Liver (tissue), 8 donors: ENCODE measurements at regions not wholly inside any gene's neighbourhood (a gene's known extent, or its start where the extent isn't known, plus 50 kb on each side); places are given as distances from the start of the nearest gene placed in this dataset.

Source experiments
- DNase-seq: peaks from one replicate; pipeline ENCODE4 v3.0.0-alpha.2; 2017; ENCODE audit warnings: low spot score
- H3K27ac ChIP-seq, 2 donors: one replicate each; pipeline ENCODE4 v1.7.0; 2013; ENCODE audit warnings: inconsistent platforms in 2 of 2, low read length in 2 of 2, control low read depth in 1 of 2, low read depth in 1 of 2, mild to moderate bottlenecking in 1 of 2
- H3K27me3 ChIP-seq, 4 donors: one replicate each; pipeline versions ENCODE4 v1.6.1 to v1.7.0; 2013; ENCODE audit warnings: low read length in 3 of 4, inconsistent platforms in 1 of 4, mild to moderate bottlenecking in 1 of 4, moderate library complexity in 1 of 4; ENCODE audit not compliant: control insufficient read depth in 4 of 4, insufficient read depth in 4 of 4
- H3K36me3 ChIP-seq, 4 donors: one replicate each; pipeline versions ENCODE4 v1.6.1 to v1.7.0; 2013; ENCODE audit warnings: low read length in 3 of 4, mild to moderate bottlenecking in 3 of 4, low read depth in 1 of 4, moderate library complexity in 1 of 4; ENCODE audit not compliant: control insufficient read depth in 4 of 4, insufficient read depth in 3 of 4
- H3K4me1 ChIP-seq, 4 donors: one replicate each; pipeline versions ENCODE4 v1.6.1 to v1.7.0; 2013; ENCODE audit warnings: low read length in 3 of 4, mild to moderate bottlenecking in 3 of 4, moderate library complexity in 1 of 4; ENCODE audit not compliant: control insufficient read depth in 4 of 4, insufficient read depth in 4 of 4
- H3K4me3 ChIP-seq, 3 donors: one replicate each; pipeline versions ENCODE4 v1.6.1 to v1.7.0; 2013; ENCODE audit warnings: low read length in 3 of 3, control low read depth in 1 of 3, low read depth in 1 of 3, mild to moderate bottlenecking in 1 of 3
- H3K9ac ChIP-seq, 2 donors: one replicate each; pipeline ENCODE4 v1.7.0; 2013; ENCODE audit warnings: low read length in 2 of 2, mild to moderate bottlenecking in 2 of 2, moderate library complexity in 2 of 2, control low read depth in 1 of 2, low read depth in 1 of 2
- H3K9me3 ChIP-seq, 4 donors: one replicate each; pipeline versions ENCODE4 v1.6.1 to v1.7.0; 2013; ENCODE audit warnings: low read length in 3 of 4; ENCODE audit not compliant: control insufficient read depth in 4 of 4
- CTCF ChIP-seq: fragments of 150-350 bp; IDR thresholded peaks from 2 replicates; pipeline ENCODE4 v1.5.1; 2017; ENCODE audit warnings: improper control_type of control experiment, low read depth, low read length; ENCODE audit not compliant: missing input control
- EGR1 ChIP-seq, 2 donors: IDR thresholded peaks; 2 replicates each; pipeline ENCODE4 v1.6.1; 2016 to 2018; ENCODE audit warnings: antibody characterized with exemption in 2 of 2, low read depth in 2 of 2
- FOXA1 ChIP-seq: IDR thresholded peaks from 2 replicates; pipeline ENCODE4 v1.6.1; 2016; ENCODE audit warnings: antibody characterized with exemption
- FOXA2 ChIP-seq: IDR thresholded peaks from 2 replicates; pipeline ENCODE4 v1.6.1; 2016; ENCODE audit warnings: antibody characterized with exemption
- GABPA ChIP-seq, 2 donors: IDR thresholded peaks in 1 of 2; conservative IDR thresholded peaks in 1 of 2; 2 replicates each; pipeline ENCODE4 v1.6.1; 2016; ENCODE audit warnings: antibody characterized with exemption in 2 of 2, mild to moderate bottlenecking in 1 of 2, moderate library complexity in 1 of 2
- HNF4A ChIP-seq, 2 donors: conservative IDR thresholded peaks; 2 replicates each; pipeline ENCODE4 v1.6.1; 2016; ENCODE audit warnings: antibody characterized with exemption in 2 of 2, mild to moderate bottlenecking in 2 of 2
- HNF4G ChIP-seq: IDR thresholded peaks from 2 replicates; pipeline ENCODE4 v1.6.1; 2016; ENCODE audit warnings: antibody characterized with exemption
- JUND ChIP-seq, 2 donors: IDR thresholded peaks; 2 replicates each; pipeline ENCODE4 v1.6.1; 2016; ENCODE audit warnings: antibody characterized with exemption in 2 of 2
- MAX ChIP-seq: IDR thresholded peaks from 2 replicates; pipeline ENCODE4 v1.6.1; 2016; ENCODE audit warnings: antibody characterized with exemption
- NR2F2 ChIP-seq: IDR thresholded peaks from 2 replicates; pipeline ENCODE4 v1.6.1; 2016; ENCODE audit warnings: antibody characterized with exemption
- RAD21 ChIP-seq, 2 donors: IDR thresholded peaks; 2 replicates each; pipeline ENCODE4 v1.6.1; 2016; ENCODE audit warnings: antibody characterized with exemption in 2 of 2, mild to moderate bottlenecking in 2 of 2
- REST ChIP-seq: IDR thresholded peaks from 2 replicates; pipeline ENCODE4 v1.6.1; 2016; ENCODE audit warnings: antibody characterized with exemption, mild to moderate bottlenecking
- RXRA ChIP-seq, 2 donors: IDR thresholded peaks; 2 replicates each; pipeline ENCODE4 v1.6.1; 2017 to 2018; ENCODE audit warnings: antibody characterized with exemption in 2 of 2, mild to moderate bottlenecking in 1 of 2
- SP1 ChIP-seq: IDR thresholded peaks from 2 replicates; pipeline ENCODE4 v1.6.1; 2018; ENCODE audit warnings: antibody characterized with exemption, mild to moderate bottlenecking
- TAF1 ChIP-seq: conservative IDR thresholded peaks from 2 replicates; pipeline ENCODE4 v1.6.1; 2016; ENCODE audit warnings: antibody characterized with exemption, mild to moderate bottlenecking
- YY1 ChIP-seq: IDR thresholded peaks from 2 replicates; pipeline ENCODE4 v1.6.1; 2016; ENCODE audit warnings: antibody characterized with exemption, mild to moderate bottlenecking
- WGBS: extraction: QIAGEN DNeasy Blood & Tissue Kit; methylation state at CpG from one replicate; pipeline ENCODE4 v1.1.7; 2013; 5-methylcytosine and 5-hydroxymethylcytosine counted together
- TF ChIP-seq, protein P1 (sequence below): IDR thresholded peaks from 2 replicates; pipeline ENCODE4 v1.6.1; 2016; ENCODE audit warnings: antibody characterized with exemption
- donor health status: healthy.
- donor health status: healthy.
- donor health status: healthy.
- donor health status: healthy.
- donor health status: healthy.

GRCh38 chr6:169880516-169880915, 129.1 kb downstream of the ERMARD start:
- Histone ChIP-seq H3K4me1 (no peaks in the 10 kb centered on the region), H3K9ac (no peak overlapping the region), H3K36me3 (no peaks in the 10 kb centered on the region), H3K27ac (no peak overlapping the region), H3K27me3 (no peaks in the 10 kb centered on the region), H3K4me3 (no peak overlapping the region), H3K9me3 (peaks cover 0 to 2% (median 0%) of the 10 kb centered on the region in 4 donors)
- DNase-seq = peak; percentile 13
- no peak for TF ChIP-seq EGR1 (IDR thresholded peaks at IDR 0.05; ENCODE audit: low read depth in 2 of 2)
- TF ChIP-seq REST = no peak
- no peak for TF ChIP-seq CTCF
- TF ChIP-seq HNF4G = no peak
- TF ChIP-seq SP1 = no peak
- no peak for TF ChIP-seq RAD21 (IDR thresholded peaks at IDR 0.05)
- TF ChIP-seq RXRA (IDR thresholded peaks at IDR 0.05) = no peak
- no peak for TF ChIP-seq FOXA2
- TF ChIP-seq JUND (IDR thresholded peaks at IDR 0.05) = no peak
- no peak for TF ChIP-seq FOXA1
- no peak for TF ChIP-seq MAX
- no peak for TF ChIP-seq NR2F2
- TF ChIP-seq YY1 = no peak
- TF ChIP-seq HNF4A (conservative IDR thresholded peaks at IDR 0.05) = no peak
- TF ChIP-seq, protein P1, sequence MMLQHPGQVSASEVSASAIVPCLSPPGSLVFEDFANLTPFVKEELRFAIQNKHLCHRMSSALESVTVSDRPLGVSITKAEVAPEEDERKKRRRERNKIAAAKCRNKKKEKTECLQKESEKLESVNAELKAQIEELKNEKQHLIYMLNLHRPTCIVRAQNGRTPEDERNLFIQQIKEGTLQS = no peak
- no peak for TF ChIP-seq TAF1
- 89% methylated on average over 6 of the region's 6 CpGs for WGBS

DNA sequence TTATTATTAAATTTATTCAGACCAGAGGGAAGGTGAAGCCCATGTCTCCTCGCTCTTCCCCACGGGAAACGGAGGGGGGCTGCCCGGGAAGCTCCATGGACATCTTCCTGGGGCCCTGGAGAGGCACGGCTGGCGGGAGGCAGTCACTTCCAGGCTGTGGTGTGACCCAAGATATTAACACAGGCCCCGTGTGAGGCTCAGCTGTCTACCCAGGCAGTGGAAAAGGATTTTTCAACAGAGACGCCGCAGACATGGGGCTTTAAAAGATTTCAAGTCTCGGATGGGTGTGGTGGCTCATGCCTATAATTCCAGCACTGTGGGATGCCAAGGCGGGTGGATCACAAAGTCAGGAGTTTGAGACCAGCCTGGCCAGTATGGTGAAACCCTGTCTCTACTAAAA, 117.9 kb downstream of the ERMARD start:
- DNase-seq = no peak
- 94% methylated on average over 11 of the region's 11 CpGs for WGBS
- no peak overlapping the region for H3K4me3 ChIP-seq

More for the DNA sequence above, 117.9 kb downstream of the ERMARD start:
- no peaks in the 10 kb centered on the region for H3K4me1 ChIP-seq
- H3K9ac ChIP-seq = no peak overlapping the region
- no peak overlapping the region for H3K27ac ChIP-seq
- H3K9me3 ChIP-seq = no peaks in the 10 kb centered on the region
- H3K36me3 ChIP-seq = no peaks in the 10 kb centered on the region
- no peaks in the 10 kb centered on the region for H3K27me3 ChIP-seq
- no peak for TF ChIP-seq REST
- no peak for TF ChIP-seq YY1
- TF ChIP-seq MAX = no peak
- TF ChIP-seq, protein P1 = no peak
- no peak for TF ChIP-seq RXRA (IDR thresholded peaks at IDR 0.05)
- TF ChIP-seq RAD21 (IDR thresholded peaks at IDR 0.05) = no peak
- TF ChIP-seq HNF4A (conservative IDR thresholded peaks at IDR 0.05) = no peak
- TF ChIP-seq FOXA1 = no peak
- no peak for TF ChIP-seq SP1
- no peak for TF ChIP-seq JUND (IDR thresholded peaks at IDR 0.05)
- no peak for TF ChIP-seq HNF4G
- TF ChIP-seq NR2F2 = no peak
- no peak for TF ChIP-seq CTCF
- no peak for TF ChIP-seq EGR1 (IDR thresholded peaks at IDR 0.05; ENCODE audit: low read depth in 2 of 2)
- TF ChIP-seq GABPA (IDR thresholded peaks at IDR 0.05 in 1 of 2, conservative IDR thresholded peaks at IDR 0.05 in 1 of 2) = no peak
- no peak for TF ChIP-seq FOXA2
- no peak for TF ChIP-seq TAF1
